22Rv1 (cell line): ENCODE measurements at regions not wholly inside any gene's neighbourhood (a gene's known extent, or its start where the extent isn't known, plus 50 kb on each side); places are given as distances from the start of the nearest gene placed in this dataset.

Experiments used
- CTCF ChIP-seq: fragments of 450-650 bp; IDR thresholded peaks from 2 replicates; pipeline ENCODE4 v1.5.1; 2017; ENCODE audit warnings: mild to moderate bottlenecking
- ZFX ChIP-seq: fragments of 450-650 bp; IDR thresholded peaks from 2 replicates; pipeline ENCODE4 v1.6.1; 2017; ENCODE audit warnings: antibody characterized with exemption, borderline replicate concordance

GRCh38 chr6:84618836-84619235 lies 145.6 kb downstream of the TBX18 start:
- no peak for TF ChIP-seq CTCF
- TF ChIP-seq ZFX = no peak
